Loucy (cell line): ENCODE measurements at regions not wholly inside any gene's neighbourhood (a gene's known extent, or its start where the extent isn't known, plus 50 kb on each side); places are given as distances from the start of the nearest gene placed in this dataset.

ENCODE experiments used
- EZH2phosphoT487 ChIP-seq: fragments of 200-600 bp; IDR thresholded peaks from 2 replicates; pipeline ENCODE4 v1.6.1; 2018; ENCODE audit warnings: antibody characterized with exemption, mild to moderate bottlenecking, moderate library complexity, borderline replicate concordance
- TF ChIP-seq, protein P1 (sequence below): fragments of 200-600 bp; sonication (generic); conservative IDR thresholded peaks from 2 replicates; pipeline ENCODE4 v1.5.1; 2014; ENCODE audit warnings: mild to moderate bottlenecking, antibody characterized with exemption, low read length

DNA sequence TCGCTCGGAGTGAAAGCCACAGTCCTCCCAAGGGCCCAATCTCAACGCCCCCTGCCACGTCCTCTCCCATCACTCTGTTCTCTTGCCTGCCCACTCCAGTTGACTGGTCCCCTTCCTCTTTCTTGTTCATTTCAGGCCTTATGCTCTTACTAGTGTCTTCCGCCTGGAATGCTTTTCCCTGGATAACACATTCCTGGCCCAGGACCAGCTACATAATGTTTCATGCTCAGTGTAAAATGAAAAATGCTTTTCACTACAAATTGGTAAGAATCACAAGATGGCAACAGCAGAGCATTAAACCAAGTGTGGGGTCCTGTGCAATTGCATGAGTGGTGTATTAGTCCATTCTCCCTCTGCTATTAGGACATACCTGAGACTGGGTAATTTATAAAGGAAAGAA lies 417.2 kb upstream of the KLHL29 start:
- TF ChIP-seq, protein P1, sequence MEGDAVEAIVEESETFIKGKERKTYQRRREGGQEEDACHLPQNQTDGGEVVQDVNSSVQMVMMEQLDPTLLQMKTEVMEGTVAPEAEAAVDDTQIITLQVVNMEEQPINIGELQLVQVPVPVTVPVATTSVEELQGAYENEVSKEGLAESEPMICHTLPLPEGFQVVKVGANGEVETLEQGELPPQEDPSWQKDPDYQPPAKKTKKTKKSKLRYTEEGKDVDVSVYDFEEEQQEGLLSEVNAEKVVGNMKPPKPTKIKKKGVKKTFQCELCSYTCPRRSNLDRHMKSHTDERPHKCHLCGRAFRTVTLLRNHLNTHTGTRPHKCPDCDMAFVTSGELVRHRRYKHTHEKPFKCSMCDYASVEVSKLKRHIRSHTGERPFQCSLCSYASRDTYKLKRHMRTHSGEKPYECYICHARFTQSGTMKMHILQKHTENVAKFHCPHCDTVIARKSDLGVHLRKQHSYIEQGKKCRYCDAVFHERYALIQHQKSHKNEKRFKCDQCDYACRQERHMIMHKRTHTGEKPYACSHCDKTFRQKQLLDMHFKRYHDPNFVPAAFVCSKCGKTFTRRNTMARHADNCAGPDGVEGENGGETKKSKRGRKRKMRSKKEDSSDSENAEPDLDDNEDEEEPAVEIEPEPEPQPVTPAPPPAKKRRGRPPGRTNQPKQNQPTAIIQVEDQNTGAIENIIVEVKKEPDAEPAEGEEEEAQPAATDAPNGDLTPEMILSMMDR: no peak
- TF ChIP-seq EZH2phosphoT487: no peak
